Astrocyte (in vitro differentiated cells and primary cell): ENCODE measurements at regions not wholly inside any gene's neighbourhood (a gene's known extent, or its start where the extent isn't known, plus 50 kb on each side); places are given as distances from the start of the nearest gene placed in this dataset.

Experiments used
- DNase-seq: peaks from one replicate; pipeline ENCODE4 v3.0.0-alpha.2; 2010; ENCODE audit warnings: low read depth
- FAIRE-seq: peaks from 2 replicates; lab custom pipeline; 2011; peaks lifted over from hg19 to GRCh38; lab: Jason Lieb, UNC
- H2AFZ ChIP-seq: 2 replicates; pipeline ENCODE4 v1.6.0; 2012; ENCODE audit warnings: low read depth, low read length, inconsistent platforms
- H3K27ac ChIP-seq: 2 replicates; pipeline ENCODE4 v1.5.1; 2011; ENCODE audit warnings: low read depth, low read length, inconsistent platforms
- H3K27me3 ChIP-seq: 2 replicates; pipeline ENCODE4 v1.6.0; 2011; ENCODE audit warnings: low read length, inconsistent platforms; ENCODE audit not compliant: insufficient read depth
- H3K36me3 ChIP-seq: 2 replicates; pipeline ENCODE4 v1.5.1; 2011; ENCODE audit warnings: low read length, inconsistent platforms; ENCODE audit not compliant: insufficient read depth
- H3K4me1 ChIP-seq: 2 replicates; pipeline ENCODE4 v1.5.1; 2011; ENCODE audit warnings: low read length, inconsistent platforms; ENCODE audit not compliant: insufficient read depth
- H3K4me2 ChIP-seq: 2 replicates; pipeline ENCODE4 v1.6.0; 2012; ENCODE audit warnings: low read length, inconsistent platforms
- H3K4me3 ChIP-seq: 2 replicates; pipeline ENCODE4 v1.5.1; 2011; ENCODE audit warnings: low read depth, mild to moderate bottlenecking, low read length, inconsistent platforms; ENCODE audit not compliant: insufficient read depth
- H3K79me2 ChIP-seq: 2 replicates; pipeline ENCODE4 v1.6.0; 2012; ENCODE audit warnings: mild to moderate bottlenecking, low read length, inconsistent platforms; ENCODE audit not compliant: insufficient read depth
- H3K9ac ChIP-seq: 2 replicates; pipeline ENCODE4 v1.6.0; 2012; ENCODE audit warnings: mild to moderate bottlenecking, low read length, inconsistent platforms
- H3K9me3 ChIP-seq: 2 replicates; pipeline ENCODE4 v1.5.1; 2012; ENCODE audit warnings: low read depth, mild to moderate bottlenecking, low read length, inconsistent platforms; ENCODE audit not compliant: insufficient read depth
- H4K20me1 ChIP-seq: 2 replicates; pipeline ENCODE4 v1.6.0; 2012; ENCODE audit warnings: low read length, inconsistent platforms; ENCODE audit not compliant: insufficient read depth
- H3K27ac Mint-ChIP-seq: one replicate; pipeline ENCODE4 v1.8.0; 2021; ENCODE audit warnings: mild to moderate bottlenecking, mixed read lengths; ENCODE audit not compliant: unreplicated experiment
- H3K27me3 Mint-ChIP-seq: one replicate; pipeline ENCODE4 v1.8.0; 2021; ENCODE audit warnings: low read depth, mixed read lengths; ENCODE audit not compliant: unreplicated experiment
- H3K36me3 Mint-ChIP-seq: one replicate; pipeline ENCODE4 v1.8.0; 2021; ENCODE audit warnings: low read depth, mixed read lengths; ENCODE audit not compliant: unreplicated experiment
- H3K4me1 Mint-ChIP-seq: one replicate; pipeline ENCODE4 v1.8.0; 2021; ENCODE audit warnings: low read depth, mixed read lengths; ENCODE audit not compliant: unreplicated experiment
- H3K4me3 Mint-ChIP-seq: one replicate; pipeline ENCODE4 v1.8.0; 2021; ENCODE audit warnings: mild to moderate bottlenecking, moderate library complexity, mixed read lengths; ENCODE audit not compliant: unreplicated experiment
- H3K9me3 Mint-ChIP-seq: one replicate; pipeline ENCODE4 v1.8.0; 2021; ENCODE audit warnings: mild to moderate bottlenecking, mixed read lengths; ENCODE audit not compliant: unreplicated experiment
- CTCF ChIP-seq: IDR thresholded peaks from 2 replicates; pipeline ENCODE4 v1.5.1; 2011; ENCODE audit warnings: low read depth, mild to moderate bottlenecking, inconsistent platforms, low read length, moderate library complexity; ENCODE audit not compliant: insufficient read depth
- EZH2 ChIP-seq: IDR thresholded peaks from 2 replicates; pipeline ENCODE4 v1.6.1; 2012; ENCODE audit warnings: mild to moderate bottlenecking, low read length, inconsistent platforms; ENCODE audit not compliant: insufficient read depth

- no peak overlapping the region for H2AFZ ChIP-seq
- DNase-seq = no peak
- no peaks in the 10 kb centered on the region for H4K20me1 ChIP-seq
- Mint-ChIP-seq H3K27me3 (no peaks in the 10 kb centered on the region), H3K4me3 (no peak overlapping the region), H3K36me3 (no peaks in the 10 kb centered on the region), H3K4me1 (peaks cover 4% of the 10 kb centered on the region), H3K27ac (no peak overlapping the region), H3K9me3 (no peaks in the 10 kb centered on the region)
- no peak overlapping the region for H3K4me3 ChIP-seq
- no peaks in the 10 kb centered on the region for H3K4me1 ChIP-seq
- no peaks in the 10 kb centered on the region for H3K79me2 ChIP-seq
- H3K9me3 ChIP-seq = no peaks in the 10 kb centered on the region
- no peak for FAIRE-seq
- H3K27me3 ChIP-seq = no peaks in the 10 kb centered on the region
- H3K4me2 ChIP-seq = no peak overlapping the region
- no peak overlapping the region for H3K27ac ChIP-seq
- H3K36me3 ChIP-seq = no peaks in the 10 kb centered on the region
- H3K9ac ChIP-seq = no peak overlapping the region
- no peak for TF ChIP-seq EZH2
- no peak for TF ChIP-seq CTCF
Observed at GRCh38 chr12:58074259-58074658, 132.9 kb downstream of the ATP23 start.

GRCh38 chr12:58079806-58080205 lies 138.4 kb downstream of the ATP23 start:
- Histone ChIP-seq H3K4me2 (no peak overlapping the region), H3K79me2 (no peaks in the 10 kb centered on the region), H3K9me3 (no peaks in the 10 kb centered on the region), H4K20me1 (no peaks in the 10 kb centered on the region), H3K27me3 (no peaks in the 10 kb centered on the region), H3K4me1 (no peaks in the 10 kb centered on the region), H2AFZ (no peak overlapping the region), H3K27ac (no peak overlapping the region), H3K36me3 (no peaks in the 10 kb centered on the region), H3K4me3 (no peak overlapping the region), H3K9ac (no peak overlapping the region)
- Mint-ChIP-seq H3K4me3 (no peak overlapping the region), H3K4me1 (no peaks in the 10 kb centered on the region), H3K9me3 (no peaks in the 10 kb centered on the region), H3K27me3 (no peaks in the 10 kb centered on the region), H3K27ac (no peak overlapping the region), H3K36me3 (no peaks in the 10 kb centered on the region)
- no peak for FAIRE-seq
- no peak for DNase-seq
- no peak for TF ChIP-seq EZH2
- TF ChIP-seq CTCF = no peak

- no peaks in the 10 kb centered on the region for H3K9me3 ChIP-seq
- H3K9me3 Mint-ChIP-seq = peaks cover 5% of the 10 kb centered on the region
- H3K36me3 Mint-ChIP-seq = no peaks in the 10 kb centered on the region
- FAIRE-seq (no peak), DNase-seq (no peak)
- H2AFZ ChIP-seq = no peak overlapping the region
- H3K4me3 Mint-ChIP-seq = no peak overlapping the region
- H3K27me3 ChIP-seq = no peaks in the 10 kb centered on the region
- no peak overlapping the region for H3K4me3 ChIP-seq
- H3K79me2 ChIP-seq = no peaks in the 10 kb centered on the region
- H3K27me3 Mint-ChIP-seq = no peaks in the 10 kb centered on the region
- no peak overlapping the region for H3K27ac ChIP-seq
- no peak overlapping the region for H3K9ac ChIP-seq
- TF ChIP-seq EZH2 = no peak
- TF ChIP-seq CTCF = no peak
- H3K27ac Mint-ChIP-seq = no peak overlapping the region
- H3K4me1 ChIP-seq = no peaks in the 10 kb centered on the region
- H4K20me1 ChIP-seq = no peaks in the 10 kb centered on the region
- no peaks in the 10 kb centered on the region for H3K36me3 ChIP-seq
- no peak overlapping the region for H3K4me2 ChIP-seq
- no peaks in the 10 kb centered on the region for H3K4me1 Mint-ChIP-seq
Observed at GRCh38 chr12:58081488-58081887, 140.1 kb downstream of the ATP23 start.
